ENCODE measurements at regions not wholly inside any gene's neighbourhood (a gene's known extent, or its start where the extent isn't known, plus 50 kb on each side); places are given as distances from the start of the nearest gene placed in this dataset.

DNA sequence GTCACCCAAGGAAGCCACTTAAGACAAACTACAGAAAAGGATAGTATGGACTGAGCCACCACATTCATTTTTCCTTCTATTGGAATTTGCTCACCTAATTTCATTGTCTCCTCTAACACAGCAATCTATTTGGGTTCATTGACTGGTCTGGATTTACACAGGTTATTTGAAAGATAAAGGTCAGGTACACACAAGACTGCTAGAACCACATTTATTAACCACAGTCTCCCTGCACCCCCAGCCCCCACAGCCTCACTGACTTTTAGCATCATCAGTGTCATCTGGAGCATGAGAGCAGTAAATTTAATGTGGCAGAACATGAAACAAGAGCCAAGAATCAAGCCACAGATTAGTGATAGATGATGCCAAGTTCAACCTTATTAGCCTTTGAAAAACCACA, 226.9 kb upstream of the GYPC start:
- TF ChIP-seq CTCF (conservative IDR thresholded peaks at IDR 0.05 in 1 of 2, IDR thresholded peaks at IDR 0.05 in 1 of 2; ENCODE audit: low read depth in 1 of 2, low read length in 2 of 2) (no peak), EZH2 (IDR thresholded peaks at IDR 0.05; ENCODE audit: low read length, missing control alignments) (no peak)

Measured in fibroblast of lung (primary cell).